Stimulated activated naive CD4-positive, alpha-beta T cell treated with Interleukin-2 at 50 U/mL for 16 hours (primary cell): ENCODE measurements at regions not wholly inside any gene's neighbourhood (a gene's known extent, or its start where the extent isn't known, plus 50 kb on each side); places are given as distances from the start of the nearest gene placed in this dataset.
"Not testable (repeated sequence)": the region's sequence is repeated elsewhere in the genome, so short reads cannot be mapped to it uniquely, and the experiment has no call there.

ENCODE experiments used
- DNase-seq: peaks from one replicate; lab custom pipeline; 2025; lab: John Stamatoyannopoulos, UW

- DNase-seq, result no peak
Observed at GRCh38 chr1:219090607-219091006, 83.1 kb upstream of the LYPLAL1 start.

GRCh38 chr1:219092206-219092605 is 81.5 kb upstream of the LYPLAL1 start:
- DNase-seq, result no peak

GRCh38 chr1:219099307-219099706 is 74.4 kb upstream of the LYPLAL1 start:
- DNase-seq, result no peak

- no peak for DNase-seq
Observed at GRCh38 chr1:219100059-219100458, 73.6 kb upstream of the LYPLAL1 start.

GRCh38 chr1:219102466-219102865 is 71.2 kb upstream of the LYPLAL1 start:
- DNase-seq, result not testable (repeated sequence)

- no peak for DNase-seq
Observed at GRCh38 chr1:219105893-219106292, 67.8 kb upstream of the LYPLAL1 start.

- no peak for DNase-seq
Observed at GRCh38 chr1:219109424-219110018, 64.2 kb upstream of the LYPLAL1 start.

- DNase-seq, result no peak
Observed at GRCh38 chr1:219113261-219113660, 60.4 kb upstream of the LYPLAL1 start.

GRCh38 chr1:219114014-219114413 is 59.7 kb upstream of the LYPLAL1 start:
- no peak for DNase-seq

- no peak for DNase-seq
Observed at GRCh38 chr1:219119839-219120238, 53.8 kb upstream of the LYPLAL1 start.

GRCh38 chr1:219120624-219121544 is 52.8 kb upstream of the LYPLAL1 start:
- DNase-seq, result no peak

- DNase-seq, result no peak
Observed at GRCh38 chr1:219121679-219122078, 52.0 kb upstream of the LYPLAL1 start.

- no peak for DNase-seq
Observed at GRCh38 chr1:219123036-219123435, 50.6 kb upstream of the LYPLAL1 start.
